Panc1 (cell line): ENCODE measurements at regions not wholly inside any gene's neighbourhood (a gene's known extent, or its start where the extent isn't known, plus 50 kb on each side); places are given as distances from the start of the nearest gene placed in this dataset.

ENCODE experiments used
- ATAC-seq: fragments of 200-7000 bp; cut with Tn5 transposase; 2 replicates; pipeline ENCODE4 v1.9.1; 2020; ENCODE audit warnings: mild to moderate bottlenecking, moderate library complexity
- BruUV-seq: library from RNA; stranded (reverse); fragments of 400-500 nt; replicated peaks from 2 replicates; lab custom pipeline; 2021; lab: Mats Ljungman, UMichigan
- CTCF ChIA-PET: fragments of 300-600 bp; sonication (Branson Sonifier 250); formaldehyde crosslinking; loops from one replicate; lab custom pipeline; 2022; ENCODE audit warnings: antibody characterized with exemption; lab: Charles Lee
- POLR2A ChIA-PET: fragments of 300-600 bp; sonication (Branson Sonifier 250); formaldehyde crosslinking; loops from one replicate; lab custom pipeline; 2022; ENCODE audit warnings: antibody characterized with exemption; lab: Charles Lee
- DNase-seq: peaks from one replicate; pipeline ENCODE4 v3.0.0-alpha.2; 2010; ENCODE audit warnings: low read depth, low spot score
- H3K27ac ChIP-seq: 2 replicates; pipeline ENCODE4 v1.5.1; 2011; ENCODE audit warnings: mild to moderate bottlenecking, low read length, inconsistent platforms
- H3K27me3 ChIP-seq: fragments of 200-500 bp; sonication (Bioruptor generic); 2 replicates; pipeline ENCODE4 v1.6.0; 2014; ENCODE audit warnings: low read length, inconsistent platforms; ENCODE audit not compliant: control insufficient read depth, insufficient read depth
- H3K36me3 ChIP-seq: fragments of 200-500 bp; sonication (Bioruptor generic); 2 replicates; pipeline ENCODE4 v1.5.1; 2014; ENCODE audit warnings: inconsistent platforms, mild to moderate bottlenecking, low read length, moderate library complexity; ENCODE audit not compliant: control insufficient read depth, insufficient read depth
- H3K4me1 ChIP-seq: 2 replicates; pipeline ENCODE4 v1.5.1; 2011; ENCODE audit warnings: inconsistent platforms, mild to moderate bottlenecking, low read length, moderate library complexity; ENCODE audit not compliant: control insufficient read depth, insufficient read depth
- H3K4me3 ChIP-seq, 2 experiments: 2 replicates each; pipeline ENCODE4 v1.5.1; 2011 to 2012; ENCODE audit warnings: low read depth in 2 of 2, low read length in 2 of 2, mild to moderate bottlenecking in 2 of 2, inconsistent platforms in 1 of 2, moderate library complexity in 1 of 2
- H3K9me3 ChIP-seq: fragments of 200-500 bp; sonication (Bioruptor generic); 2 replicates; pipeline ENCODE4 v1.5.1; 2014; ENCODE audit warnings: low read depth, mild to moderate bottlenecking, inconsistent platforms, low read length, moderate library complexity; ENCODE audit not compliant: control insufficient read depth, insufficient read depth
- CTCF ChIP-seq: fragments of 450-650 bp; IDR thresholded peaks from 2 replicates; pipeline ENCODE4 v1.5.1; 2017; ENCODE audit warnings: mild to moderate bottlenecking
- POLR2AphosphoS5 ChIP-seq: IDR thresholded peaks from 2 replicates; pipeline ENCODE4 v1.6.1; 2012; ENCODE audit warnings: mild to moderate bottlenecking, low read depth, low read length, moderate library complexity
- REST ChIP-seq, 2 experiments: IDR thresholded peaks; 2 replicates each; pipeline ENCODE4 v1.6.1; 2011 to 2012; ENCODE audit warnings: low read depth in 2 of 2, control low read depth in 1 of 2, low read length in 1 of 2, mild to moderate bottlenecking in 1 of 2, moderate library complexity in 1 of 2; ENCODE audit not compliant: insufficient read depth in 1 of 2
- SIN3A ChIP-seq: IDR thresholded peaks from 2 replicates; pipeline ENCODE4 v1.6.1; 2012; ENCODE audit warnings: low read depth, mild to moderate bottlenecking, low read length, moderate library complexity, borderline replicate concordance; ENCODE audit not compliant: insufficient read depth
- TCF7L2 ChIP-seq: IDR thresholded peaks from 2 replicates; pipeline ENCODE4 v1.6.1; 2011; ENCODE audit warnings: mild to moderate bottlenecking, low read depth, low read length, inconsistent platforms
- in situ Hi-C: cut with HindIII; loops from 2 replicates; pipeline ENCODE4 v1.10.0; 2016; ENCODE audit warnings: low sequenced_read_pairs, low pct_unique_long_range_greater_than_20kb
- intact Hi-C: fragments of 100-400 bp; cut with micrococcal nuclease; formaldehyde crosslinking; loops from one replicate; pipeline ENCODE4 v1.10.0; 2022; ENCODE audit not compliant: unreplicated experiment

DNA sequence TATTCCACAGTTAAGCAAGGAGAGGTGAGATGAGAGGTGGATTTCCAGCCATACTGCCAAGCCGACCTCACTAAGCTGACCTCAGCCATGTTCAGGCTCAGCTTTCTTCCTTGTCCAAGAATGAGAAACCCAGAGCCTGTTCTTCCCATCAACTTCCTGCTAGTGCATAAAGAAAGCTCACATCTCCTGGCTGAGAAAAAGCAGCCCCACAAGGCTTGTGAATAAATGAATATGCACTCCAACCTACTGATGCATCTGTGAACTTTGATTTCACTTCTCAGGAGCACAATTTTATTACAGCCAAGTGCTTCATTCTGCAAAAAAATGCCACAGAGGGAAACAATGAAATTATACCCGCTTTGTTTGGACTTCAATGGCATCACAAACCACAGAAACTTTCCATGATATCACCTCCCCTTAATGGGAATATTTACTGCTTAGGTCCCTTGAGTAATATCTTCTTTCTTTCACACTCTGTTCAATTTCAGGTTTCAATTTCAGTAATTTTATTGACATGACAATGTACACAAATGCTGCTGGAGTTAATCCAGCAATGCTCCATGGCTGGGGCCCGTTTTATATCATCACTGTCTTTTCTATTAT lies 437.0 kb upstream of the PPP2R3A start:
- ATAC-seq (no peak), DNase-seq (no peak)
- H3K27me3 ChIP-seq = no peaks in the 10 kb centered on the region
- no peaks in the 10 kb centered on the region for H3K9me3 ChIP-seq
- no peak overlapping the region for H3K4me3 ChIP-seq
- in situ Hi-C loops = no loop called here
- ChIA-PET CTCF (no interaction called here), POLR2A (no interaction called here)
- BruUV-seq = no TSS peak
- no peak overlapping the region for H3K27ac ChIP-seq
- intact Hi-C loops = no loop called here
- TF ChIP-seq TCF7L2 (no peak), REST (IDR thresholded peaks at IDR 0.05; ENCODE audit: insufficient read depth in 1 of 2, low read depth in 2 of 2, low read length in 1 of 2) (no peak), CTCF (no peak), POLR2AphosphoS5 (no peak), SIN3A (no peak)
- H3K4me1 ChIP-seq = no peaks in the 10 kb centered on the region
- no peaks in the 10 kb centered on the region for H3K36me3 ChIP-seq

GRCh38 chr3:135532021-135532420 lies 433.5 kb upstream of the PPP2R3A start:
- H3K9me3 ChIP-seq = no peaks in the 10 kb centered on the region
- H3K4me1 ChIP-seq = no peaks in the 10 kb centered on the region
- BruUV-seq = no TSS peak
- TF ChIP-seq SIN3A (no peak), POLR2AphosphoS5 (no peak), REST (IDR thresholded peaks at IDR 0.05; ENCODE audit: insufficient read depth in 1 of 2, low read depth in 2 of 2, low read length in 1 of 2) (no peak), CTCF (no peak)
- H3K4me3 ChIP-seq = no peak overlapping the region
- no peaks in the 10 kb centered on the region for H3K27me3 ChIP-seq
- ChIA-PET POLR2A (no interaction called here), CTCF (no interaction called here)
- ATAC-seq = no peak
- intact Hi-C loops = no loop called here
- H3K36me3 ChIP-seq = no peaks in the 10 kb centered on the region
- no peak for DNase-seq
- no peak overlapping the region for H3K27ac ChIP-seq
- in situ Hi-C loops = no loop called here
